ENCODE measurements at regions not wholly inside any gene's neighbourhood (a gene's known extent, or its start where the extent isn't known, plus 50 kb on each side); places are given as distances from the start of the nearest gene placed in this dataset.

DNA sequence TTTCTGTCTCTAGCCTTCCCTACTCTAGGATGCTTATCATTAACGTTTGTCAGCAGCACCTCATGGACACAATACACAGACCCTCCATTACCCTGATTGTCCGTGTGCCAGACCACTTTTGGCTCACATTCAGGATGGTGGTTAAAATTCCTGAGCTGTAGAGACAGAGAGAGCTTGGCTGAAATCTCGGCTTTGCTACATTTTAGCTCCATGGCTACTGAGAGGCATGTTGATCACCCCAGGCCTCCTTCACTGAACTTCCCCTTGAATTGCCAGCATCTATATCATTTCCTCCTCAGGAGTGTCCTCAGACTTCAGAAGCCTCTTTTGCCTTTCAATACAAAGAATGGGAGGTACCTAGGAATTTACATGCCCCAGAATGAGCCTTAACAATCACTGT is 104.7 kb upstream of the ISL1 start:
- TF ChIP-seq, protein P1, sequence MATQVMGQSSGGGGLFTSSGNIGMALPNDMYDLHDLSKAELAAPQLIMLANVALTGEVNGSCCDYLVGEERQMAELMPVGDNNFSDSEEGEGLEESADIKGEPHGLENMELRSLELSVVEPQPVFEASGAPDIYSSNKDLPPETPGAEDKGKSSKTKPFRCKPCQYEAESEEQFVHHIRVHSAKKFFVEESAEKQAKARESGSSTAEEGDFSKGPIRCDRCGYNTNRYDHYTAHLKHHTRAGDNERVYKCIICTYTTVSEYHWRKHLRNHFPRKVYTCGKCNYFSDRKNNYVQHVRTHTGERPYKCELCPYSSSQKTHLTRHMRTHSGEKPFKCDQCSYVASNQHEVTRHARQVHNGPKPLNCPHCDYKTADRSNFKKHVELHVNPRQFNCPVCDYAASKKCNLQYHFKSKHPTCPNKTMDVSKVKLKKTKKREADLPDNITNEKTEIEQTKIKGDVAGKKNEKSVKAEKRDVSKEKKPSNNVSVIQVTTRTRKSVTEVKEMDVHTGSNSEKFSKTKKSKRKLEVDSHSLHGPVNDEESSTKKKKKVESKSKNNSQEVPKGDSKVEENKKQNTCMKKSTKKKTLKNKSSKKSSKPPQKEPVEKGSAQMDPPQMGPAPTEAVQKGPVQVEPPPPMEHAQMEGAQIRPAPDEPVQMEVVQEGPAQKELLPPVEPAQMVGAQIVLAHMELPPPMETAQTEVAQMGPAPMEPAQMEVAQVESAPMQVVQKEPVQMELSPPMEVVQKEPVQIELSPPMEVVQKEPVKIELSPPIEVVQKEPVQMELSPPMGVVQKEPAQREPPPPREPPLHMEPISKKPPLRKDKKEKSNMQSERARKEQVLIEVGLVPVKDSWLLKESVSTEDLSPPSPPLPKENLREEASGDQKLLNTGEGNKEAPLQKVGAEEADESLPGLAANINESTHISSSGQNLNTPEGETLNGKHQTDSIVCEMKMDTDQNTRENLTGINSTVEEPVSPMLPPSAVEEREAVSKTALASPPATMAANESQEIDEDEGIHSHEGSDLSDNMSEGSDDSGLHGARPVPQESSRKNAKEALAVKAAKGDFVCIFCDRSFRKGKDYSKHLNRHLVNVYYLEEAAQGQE (IDR thresholded peaks at IDR 0.05; ENCODE audit: low read depth, low read length): no peak
- TF ChIP-seq, protein P2, sequence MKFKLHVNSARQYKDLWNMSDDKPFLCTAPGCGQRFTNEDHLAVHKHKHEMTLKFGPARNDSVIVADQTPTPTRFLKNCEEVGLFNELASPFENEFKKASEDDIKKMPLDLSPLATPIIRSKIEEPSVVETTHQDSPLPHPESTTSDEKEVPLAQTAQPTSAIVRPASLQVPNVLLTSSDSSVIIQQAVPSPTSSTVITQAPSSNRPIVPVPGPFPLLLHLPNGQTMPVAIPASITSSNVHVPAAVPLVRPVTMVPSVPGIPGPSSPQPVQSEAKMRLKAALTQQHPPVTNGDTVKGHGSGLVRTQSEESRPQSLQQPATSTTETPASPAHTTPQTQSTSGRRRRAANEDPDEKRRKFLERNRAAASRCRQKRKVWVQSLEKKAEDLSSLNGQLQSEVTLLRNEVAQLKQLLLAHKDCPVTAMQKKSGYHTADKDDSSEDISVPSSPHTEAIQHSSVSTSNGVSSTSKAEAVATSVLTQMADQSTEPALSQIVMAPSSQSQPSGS (IDR thresholded peaks at IDR 0.05; ENCODE audit: low read length): no peak
- TF ChIP-seq SIN3A (IDR thresholded peaks at IDR 0.05; ENCODE audit: low read depth, low read length) (no peak), EP300 (IDR thresholded peaks at IDR 0.05; ENCODE audit: borderline replicate concordance in 1 of 2, control insufficient read depth in 1 of 2, low read depth in 2 of 2, low read length in 2 of 2) (no peak), CEBPB (IDR thresholded peaks at IDR 0.05; ENCODE audit: borderline replicate concordance in 1 of 2, low read depth in 2 of 2, low read length in 2 of 2) (no peak), SP1 (IDR thresholded peaks at IDR 0.05; ENCODE audit: low read depth, low read length) (no peak), POLR2A (IDR thresholded peaks at IDR 0.05; ENCODE audit: low read depth, low read length) (no peak), HDAC6 (IDR thresholded peaks at IDR 0.05; ENCODE audit: unreplicated experiment) (no peak), POLR2AphosphoS5 (IDR thresholded peaks at IDR 0.05; ENCODE audit: low read length) (no peak), EZH2 (IDR thresholded peaks at IDR 0.05; ENCODE audit: borderline replicate concordance, control insufficient read depth, low read depth, low read length) (no peak)
- TF ChIP-seq, protein P3, sequence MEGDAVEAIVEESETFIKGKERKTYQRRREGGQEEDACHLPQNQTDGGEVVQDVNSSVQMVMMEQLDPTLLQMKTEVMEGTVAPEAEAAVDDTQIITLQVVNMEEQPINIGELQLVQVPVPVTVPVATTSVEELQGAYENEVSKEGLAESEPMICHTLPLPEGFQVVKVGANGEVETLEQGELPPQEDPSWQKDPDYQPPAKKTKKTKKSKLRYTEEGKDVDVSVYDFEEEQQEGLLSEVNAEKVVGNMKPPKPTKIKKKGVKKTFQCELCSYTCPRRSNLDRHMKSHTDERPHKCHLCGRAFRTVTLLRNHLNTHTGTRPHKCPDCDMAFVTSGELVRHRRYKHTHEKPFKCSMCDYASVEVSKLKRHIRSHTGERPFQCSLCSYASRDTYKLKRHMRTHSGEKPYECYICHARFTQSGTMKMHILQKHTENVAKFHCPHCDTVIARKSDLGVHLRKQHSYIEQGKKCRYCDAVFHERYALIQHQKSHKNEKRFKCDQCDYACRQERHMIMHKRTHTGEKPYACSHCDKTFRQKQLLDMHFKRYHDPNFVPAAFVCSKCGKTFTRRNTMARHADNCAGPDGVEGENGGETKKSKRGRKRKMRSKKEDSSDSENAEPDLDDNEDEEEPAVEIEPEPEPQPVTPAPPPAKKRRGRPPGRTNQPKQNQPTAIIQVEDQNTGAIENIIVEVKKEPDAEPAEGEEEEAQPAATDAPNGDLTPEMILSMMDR (IDR thresholded peaks at IDR 0.05 in 2 of 3, conservative IDR thresholded peaks at IDR 0.05 in 1 of 3; ENCODE audit: control insufficient read depth in 2 of 3, extremely low read depth in 1 of 3, insufficient read depth in 1 of 3, low read depth in 3 of 3, low read length in 3 of 3): no peak
- TF ChIP-seq, protein P4, sequence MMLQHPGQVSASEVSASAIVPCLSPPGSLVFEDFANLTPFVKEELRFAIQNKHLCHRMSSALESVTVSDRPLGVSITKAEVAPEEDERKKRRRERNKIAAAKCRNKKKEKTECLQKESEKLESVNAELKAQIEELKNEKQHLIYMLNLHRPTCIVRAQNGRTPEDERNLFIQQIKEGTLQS (IDR thresholded peaks at IDR 0.05; ENCODE audit: borderline replicate concordance, extremely low read depth, low read depth, low read length): no peak

Measured in GM12878 (cell line).